ENCODE measurements at regions not wholly inside any gene's neighbourhood (a gene's known extent, or its start where the extent isn't known, plus 50 kb on each side); places are given as distances from the start of the nearest gene placed in this dataset.
"Not testable (repeated sequence)": the region's sequence is repeated elsewhere in the genome, so short reads cannot be mapped to it uniquely, and the experiment has no call there.

- H3K36me3 ChIP-seq (ENCODE audit: control insufficient read depth, insufficient read depth, low read length); H3K27me3 ChIP-seq (ENCODE audit: control insufficient read depth, insufficient read depth, low read length); H3K9me3 ChIP-seq (ENCODE audit: control insufficient read depth, low read length); H3K4me3 ChIP-seq (ENCODE audit: low read length); H3K9ac ChIP-seq (ENCODE audit: low read length); H3K4me1 ChIP-seq (ENCODE audit: control insufficient read depth, insufficient read depth, low read length): not testable (repeated sequence)
These were observed 64.5 kb upstream of the HTR1E start for GRCh38 chr6:86872810-86873209.

DNA sequence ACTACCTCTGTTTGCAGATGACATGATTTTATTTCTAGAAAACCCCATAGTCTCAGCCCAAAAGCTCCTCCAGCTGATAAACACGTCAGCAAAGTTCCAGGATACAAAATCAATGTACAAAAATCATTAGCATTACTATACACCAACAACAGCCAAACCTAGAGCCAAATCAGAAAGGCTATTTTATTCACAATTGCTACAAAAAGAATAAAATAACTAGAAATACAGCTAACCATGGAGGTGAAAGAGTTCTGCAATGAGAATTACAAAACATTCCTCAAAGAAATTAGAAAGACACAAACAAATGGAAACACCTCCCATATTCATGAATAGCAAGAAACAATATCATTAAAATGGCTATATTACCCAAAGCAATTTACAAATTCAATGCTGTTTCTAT lies 65.6 kb upstream of the HTR1E start:
- no peaks in the 10 kb centered on the region for H3K9me3 ChIP-seq (ENCODE audit: control insufficient read depth, low read length)
- H3K4me3 ChIP-seq (ENCODE audit: low read length): no peak overlapping the region
- H3K9ac ChIP-seq (ENCODE audit: low read length): no peak overlapping the region
- H3K4me1 ChIP-seq (ENCODE audit: control insufficient read depth, insufficient read depth, low read length): no peaks in the 10 kb centered on the region
- H3K27me3 ChIP-seq (ENCODE audit: control insufficient read depth, insufficient read depth, low read length): no peaks in the 10 kb centered on the region
- no peaks in the 10 kb centered on the region for H3K36me3 ChIP-seq (ENCODE audit: control insufficient read depth, insufficient read depth, low read length)

- H3K4me1 ChIP-seq (ENCODE audit: control insufficient read depth, insufficient read depth, low read length): no peaks in the 10 kb centered on the region
- no peak overlapping the region for H3K9ac ChIP-seq (ENCODE audit: low read length)
- H3K36me3 ChIP-seq (ENCODE audit: control insufficient read depth, insufficient read depth, low read length): no peaks in the 10 kb centered on the region
- no peak overlapping the region for H3K4me3 ChIP-seq (ENCODE audit: low read length)
- no peaks in the 10 kb centered on the region for H3K9me3 ChIP-seq (ENCODE audit: control insufficient read depth, low read length)
- H3K27me3 ChIP-seq (ENCODE audit: control insufficient read depth, insufficient read depth, low read length): no peaks in the 10 kb centered on the region
These were observed 67.8 kb upstream of the HTR1E start for GRCh38 chr6:86869500-86869899.

- H3K27me3 ChIP-seq (ENCODE audit: control insufficient read depth, insufficient read depth, low read length): no peaks in the 10 kb centered on the region
- no peaks in the 10 kb centered on the region for H3K9me3 ChIP-seq (ENCODE audit: control insufficient read depth, low read length)
- no peaks in the 10 kb centered on the region for H3K36me3 ChIP-seq (ENCODE audit: control insufficient read depth, insufficient read depth, low read length)
- no peak overlapping the region for H3K4me3 ChIP-seq (ENCODE audit: low read length)
- H3K4me1 ChIP-seq (ENCODE audit: control insufficient read depth, insufficient read depth, low read length): no peaks in the 10 kb centered on the region
- H3K9ac ChIP-seq (ENCODE audit: low read length): no peak overlapping the region
These were observed 77.8 kb upstream of the HTR1E start for GRCh38 chr6:86859513-86859912.

- H3K4me1 ChIP-seq (ENCODE audit: control insufficient read depth, insufficient read depth, low read length): no peaks in the 10 kb centered on the region
- no peak overlapping the region for H3K9ac ChIP-seq (ENCODE audit: low read length)
- no peak overlapping the region for H3K4me3 ChIP-seq (ENCODE audit: low read length)
- no peaks in the 10 kb centered on the region for H3K9me3 ChIP-seq (ENCODE audit: control insufficient read depth, low read length)
- H3K27me3 ChIP-seq (ENCODE audit: control insufficient read depth, insufficient read depth, low read length): no peaks in the 10 kb centered on the region
- H3K36me3 ChIP-seq (ENCODE audit: control insufficient read depth, insufficient read depth, low read length): no peaks in the 10 kb centered on the region
These were observed 78.4 kb upstream of the HTR1E start for GRCh38 chr6:86858970-86859369.

GRCh38 chr6:86857783-86858182 lies 79.5 kb upstream of the HTR1E start:
- no peaks in the 10 kb centered on the region for H3K36me3 ChIP-seq (ENCODE audit: control insufficient read depth, insufficient read depth, low read length)
- no peaks in the 10 kb centered on the region for H3K9me3 ChIP-seq (ENCODE audit: control insufficient read depth, low read length)
- no peak overlapping the region for H3K9ac ChIP-seq (ENCODE audit: low read length)
- H3K4me3 ChIP-seq (ENCODE audit: low read length): no peak overlapping the region
- H3K27me3 ChIP-seq (ENCODE audit: control insufficient read depth, insufficient read depth, low read length): no peaks in the 10 kb centered on the region
- no peaks in the 10 kb centered on the region for H3K4me1 ChIP-seq (ENCODE audit: control insufficient read depth, insufficient read depth, low read length)

DNA sequence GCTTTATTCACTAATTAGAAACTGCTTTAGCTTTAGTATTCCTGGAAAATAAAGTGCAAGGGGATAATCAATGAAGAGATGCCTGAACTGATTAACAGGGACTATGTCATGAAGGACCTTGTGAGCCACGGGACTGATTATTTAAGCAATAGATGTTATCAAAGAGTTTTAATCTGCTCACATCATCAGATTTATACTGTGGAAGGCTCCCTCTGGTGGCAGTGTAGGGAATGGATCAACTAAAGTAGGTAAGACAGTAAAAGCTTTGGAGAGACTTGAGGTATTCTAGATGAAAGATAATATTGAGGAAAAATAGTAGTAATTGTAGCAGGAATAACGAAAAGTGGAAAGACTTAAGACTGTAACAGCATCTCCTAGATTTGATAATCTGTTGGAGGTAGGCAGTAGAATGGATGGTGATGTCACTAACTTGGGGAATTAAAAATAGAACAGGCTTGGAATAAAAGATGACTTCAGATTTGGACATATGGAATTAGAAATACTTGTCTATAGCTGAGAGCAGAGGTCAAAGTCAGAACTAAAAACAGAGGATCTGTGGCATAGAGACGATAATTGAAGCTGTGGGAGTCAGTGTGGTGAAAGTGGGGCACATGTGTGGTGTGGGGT lies 80.3 kb upstream of the HTR1E start:
- Histone ChIP-seq H3K9me3 (ENCODE audit: control insufficient read depth, low read length) (no peaks in the 10 kb centered on the region), H3K4me1 (ENCODE audit: control insufficient read depth, insufficient read depth, low read length) (no peaks in the 10 kb centered on the region), H3K4me3 (ENCODE audit: low read length) (no peak overlapping the region), H3K36me3 (ENCODE audit: control insufficient read depth, insufficient read depth, low read length) (no peaks in the 10 kb centered on the region), H3K9ac (ENCODE audit: low read length) (no peak overlapping the region), H3K27me3 (ENCODE audit: control insufficient read depth, insufficient read depth, low read length) (no peaks in the 10 kb centered on the region)

DNA sequence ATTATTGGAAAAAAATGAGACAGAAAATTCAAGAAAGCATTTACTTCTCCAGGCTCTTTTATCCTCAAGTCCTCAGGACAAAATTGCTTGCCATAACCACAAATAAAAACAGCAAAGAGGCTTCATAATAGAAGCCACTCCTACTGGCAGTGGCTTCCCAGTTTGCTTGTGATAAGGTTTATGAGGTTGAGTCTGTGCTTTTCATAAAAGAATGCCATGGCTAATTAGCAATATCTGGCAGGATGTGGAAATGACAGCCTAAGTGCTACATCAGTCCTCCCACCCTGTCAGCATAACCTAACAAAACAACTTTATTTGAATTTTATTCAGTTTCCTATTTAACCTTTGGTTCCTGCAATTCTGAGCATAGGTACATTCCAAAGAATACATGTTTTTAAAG lies 80.9 kb upstream of the HTR1E start:
- Histone ChIP-seq H3K9me3 (ENCODE audit: control insufficient read depth, low read length) (no peaks in the 10 kb centered on the region), H3K9ac (ENCODE audit: low read length) (no peak overlapping the region), H3K4me1 (ENCODE audit: control insufficient read depth, insufficient read depth, low read length) (no peaks in the 10 kb centered on the region), H3K36me3 (ENCODE audit: control insufficient read depth, insufficient read depth, low read length) (no peaks in the 10 kb centered on the region), H3K4me3 (ENCODE audit: low read length) (no peak overlapping the region), H3K27me3 (ENCODE audit: control insufficient read depth, insufficient read depth, low read length) (no peaks in the 10 kb centered on the region)

DNA sequence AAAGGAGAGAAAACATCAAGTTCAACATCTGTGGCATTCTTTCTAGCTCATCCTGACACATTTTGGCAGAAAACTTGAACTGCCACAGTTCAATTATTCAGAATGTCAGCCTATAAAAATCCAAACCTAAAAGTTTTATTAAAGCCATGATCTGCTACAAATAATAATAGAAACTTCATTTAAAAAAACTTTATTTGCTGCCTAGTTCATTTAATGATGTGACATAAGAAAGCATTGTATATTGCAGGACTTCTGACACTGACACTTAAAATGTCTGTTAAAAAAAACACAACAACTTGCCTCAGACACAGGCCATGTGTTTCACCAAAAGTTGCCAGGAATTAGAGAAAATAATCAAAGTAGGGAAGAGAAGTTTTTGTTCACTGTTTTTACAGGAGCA lies 88.3 kb upstream of the HTR1E start:
- no peaks in the 10 kb centered on the region for H3K36me3 ChIP-seq (ENCODE audit: control insufficient read depth, insufficient read depth, low read length)
- no peaks in the 10 kb centered on the region for H3K9me3 ChIP-seq (ENCODE audit: control insufficient read depth, low read length)
- no peak overlapping the region for H3K4me3 ChIP-seq (ENCODE audit: low read length)
- no peaks in the 10 kb centered on the region for H3K4me1 ChIP-seq (ENCODE audit: control insufficient read depth, insufficient read depth, low read length)
- no peaks in the 10 kb centered on the region for H3K27me3 ChIP-seq (ENCODE audit: control insufficient read depth, insufficient read depth, low read length)
- H3K9ac ChIP-seq (ENCODE audit: low read length): no peak overlapping the region

DNA sequence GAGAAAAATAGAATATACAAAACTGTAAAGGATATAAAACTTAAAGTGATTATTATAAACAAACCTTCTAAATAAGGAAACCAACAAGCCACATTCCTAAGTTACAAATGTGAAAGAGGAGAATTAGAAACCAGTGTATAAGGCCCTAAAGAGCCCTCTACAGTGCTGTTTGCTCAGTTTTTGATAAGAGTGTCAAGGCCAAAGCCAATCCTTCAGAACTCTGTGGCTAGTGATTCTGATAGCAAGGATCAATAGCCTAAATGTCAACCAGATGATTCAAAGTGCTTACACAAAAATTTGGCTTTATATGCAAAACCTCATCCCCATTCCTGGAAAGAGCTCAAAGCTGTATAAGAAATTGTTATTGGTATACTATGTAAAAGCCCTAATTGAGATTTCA lies 104.6 kb upstream of the HTR1E start:
- no peak overlapping the region for H3K4me3 ChIP-seq (ENCODE audit: low read length)
- H3K4me1 ChIP-seq (ENCODE audit: control insufficient read depth, insufficient read depth, low read length): no peaks in the 10 kb centered on the region
- H3K27me3 ChIP-seq (ENCODE audit: control insufficient read depth, insufficient read depth, low read length): no peaks in the 10 kb centered on the region
- no peaks in the 10 kb centered on the region for H3K36me3 ChIP-seq (ENCODE audit: control insufficient read depth, insufficient read depth, low read length)
- no peaks in the 10 kb centered on the region for H3K9me3 ChIP-seq (ENCODE audit: control insufficient read depth, low read length)
- no peak overlapping the region for H3K9ac ChIP-seq (ENCODE audit: low read length)

DNA sequence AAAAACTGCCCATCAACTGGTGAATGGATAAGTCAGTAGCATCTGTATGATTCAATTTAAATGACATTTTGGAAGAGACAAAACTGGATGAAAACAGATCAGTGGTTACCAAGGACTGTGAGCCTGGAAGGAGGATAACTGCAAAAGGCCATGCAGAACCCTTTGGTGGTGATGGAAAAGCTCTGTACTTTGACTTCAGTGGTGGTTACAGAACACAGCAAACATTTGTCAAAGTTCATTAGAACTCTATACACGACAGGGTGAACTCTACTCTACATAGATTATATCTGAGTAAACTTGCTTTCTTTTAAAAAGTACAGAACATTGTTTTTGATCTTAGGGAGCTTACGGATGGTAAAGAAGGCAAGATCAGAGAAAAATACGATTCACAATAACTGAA lies 111.9 kb upstream of the HTR1E start:
- Histone ChIP-seq H3K4me1 (ENCODE audit: control insufficient read depth, insufficient read depth, low read length) (no peaks in the 10 kb centered on the region), H3K9me3 (ENCODE audit: control insufficient read depth, low read length) (no peaks in the 10 kb centered on the region), H3K27me3 (ENCODE audit: control insufficient read depth, insufficient read depth, low read length) (no peaks in the 10 kb centered on the region), H3K9ac (ENCODE audit: low read length) (no peak overlapping the region), H3K4me3 (ENCODE audit: low read length) (no peak overlapping the region), H3K36me3 (ENCODE audit: control insufficient read depth, insufficient read depth, low read length) (no peaks in the 10 kb centered on the region)

- no peaks in the 10 kb centered on the region for H3K27me3 ChIP-seq (ENCODE audit: control insufficient read depth, insufficient read depth, low read length)
- H3K9me3 ChIP-seq (ENCODE audit: control insufficient read depth, low read length): no peaks in the 10 kb centered on the region
- H3K36me3 ChIP-seq (ENCODE audit: control insufficient read depth, insufficient read depth, low read length): no peaks in the 10 kb centered on the region
- H3K4me1 ChIP-seq (ENCODE audit: control insufficient read depth, insufficient read depth, low read length): no peaks in the 10 kb centered on the region
- no peak overlapping the region for H3K9ac ChIP-seq (ENCODE audit: low read length)
- H3K4me3 ChIP-seq (ENCODE audit: low read length): no peak overlapping the region
These were observed 114.6 kb upstream of the HTR1E start for GRCh38 chr6:86822747-86823146.

- Histone ChIP-seq H3K4me1 (ENCODE audit: control insufficient read depth, insufficient read depth, low read length) (no peaks in the 10 kb centered on the region), H3K27me3 (ENCODE audit: control insufficient read depth, insufficient read depth, low read length) (no peaks in the 10 kb centered on the region), H3K4me3 (ENCODE audit: low read length) (no peak overlapping the region), H3K36me3 (ENCODE audit: control insufficient read depth, insufficient read depth, low read length) (no peaks in the 10 kb centered on the region), H3K9ac (ENCODE audit: low read length) (no peak overlapping the region), H3K9me3 (ENCODE audit: control insufficient read depth, low read length) (no peaks in the 10 kb centered on the region)
These were observed 116.6 kb upstream of the HTR1E start for GRCh38 chr6:86820750-86821149.
